CD14-positive monocyte (primary cell): ENCODE measurements at regions not wholly inside any gene's neighbourhood (a gene's known extent, or its start where the extent isn't known, plus 50 kb on each side); places are given as distances from the start of the nearest gene placed in this dataset.

Experiments
- DNase-seq, 3 donors: peaks; one replicate each; pipeline ENCODE4 v3.0.0-alpha.2; 2011 to 2022
- H2AFZ ChIP-seq: 2 replicates; pipeline ENCODE4 v1.6.0; 2012; ENCODE audit warnings: mild to moderate bottlenecking, low read depth, low read length, inconsistent platforms; ENCODE audit not compliant: insufficient read depth, poor library complexity, severe bottlenecking
- H3K27ac ChIP-seq, 2 donors: 1 replicate in 1 of 2; 2 replicates in 1 of 2; pipeline ENCODE4 v1.5.1; 2012 to 2013; ENCODE audit warnings: low read length in 2 of 2, control low read depth in 1 of 2, inconsistent platforms in 1 of 2, low read depth in 1 of 2, mild to moderate bottlenecking in 1 of 2
- H3K27me3 ChIP-seq, 2 donors: one replicate each; pipeline versions ENCODE4 v1.6.0 to v1.6.1; 2011 to 2013; ENCODE audit warnings: low read length in 2 of 2; ENCODE audit not compliant: control insufficient read depth in 2 of 2, insufficient read depth in 2 of 2
- H3K36me3 ChIP-seq, 2 donors: replicated peaks in 1 of 2; 1 replicate in 1 of 2; 2 replicates in 1 of 2; pipeline versions ENCODE4 v1.5.1 to v1.6.1; 2012 to 2013; ENCODE audit warnings: low read length in 2 of 2, control low read depth in 1 of 2, inconsistent platforms in 1 of 2, mild to moderate bottlenecking in 1 of 2; ENCODE audit not compliant: insufficient read depth in 2 of 2, control insufficient read depth in 1 of 2
- H3K4me1 ChIP-seq, 2 donors: 1 replicate in 1 of 2; 2 replicates in 1 of 2; pipeline versions ENCODE4 v1.5.1 to v1.6.1; 2012 to 2013; ENCODE audit warnings: low read length in 2 of 2, control low read depth in 1 of 2, inconsistent platforms in 1 of 2, mild to moderate bottlenecking in 1 of 2, moderate library complexity in 1 of 2; ENCODE audit not compliant: insufficient read depth in 2 of 2, control insufficient read depth in 1 of 2
- H3K4me2 ChIP-seq: replicated peaks from 2 replicates; pipeline ENCODE3; 2012; ENCODE audit warnings: low read length, moderate library complexity, mild to moderate bottlenecking; ENCODE audit not compliant: poor library complexity, severe bottlenecking; ENCODE audit errors: extremely low read depth
- H3K4me3 ChIP-seq, 3 experiments: fragments of 200-600 bp in 1 of 3; sonication (generic) in 1 of 3; replicated peaks in 1 of 3; 1 replicate in 2 of 3; 2 replicates in 1 of 3; pipeline ENCODE4 v1.5.1; 2011 to 2013; ENCODE audit warnings: low read length in 3 of 3, mild to moderate bottlenecking in 3 of 3, control low read depth in 2 of 3, low read depth in 2 of 3, inconsistent platforms in 1 of 3, moderate library complexity in 1 of 3
- H3K79me2 ChIP-seq: 2 replicates; pipeline ENCODE4 v1.6.0; 2012; ENCODE audit warnings: mild to moderate bottlenecking, control low read depth, inconsistent platforms, low read length, moderate library complexity; ENCODE audit not compliant: insufficient read depth
- H3K9ac ChIP-seq: 2 replicates; pipeline ENCODE4 v1.6.0; 2017; ENCODE audit warnings: low read length, mild to moderate bottlenecking; ENCODE audit not compliant: insufficient read depth, poor library complexity, severe bottlenecking
- H3K9me3 ChIP-seq, 2 donors: replicated peaks in 1 of 2; 1 replicate in 1 of 2; 2 replicates in 1 of 2; pipeline versions ENCODE4 v1.5.1 to v1.6.1; 2012 to 2013; ENCODE audit warnings: low read length in 2 of 2, control low read depth in 1 of 2; ENCODE audit not compliant: control insufficient read depth in 1 of 2, insufficient read depth in 1 of 2
- H4K20me1 ChIP-seq: 2 replicates; pipeline ENCODE4 v1.6.0; 2012; ENCODE audit warnings: mild to moderate bottlenecking, low read length, control low read depth, moderate library complexity; ENCODE audit not compliant: insufficient read depth
- H3K27ac Mint-ChIP-seq, 7 donors: one replicate each; pipeline ENCODE4 v1.8.0; 2020; ENCODE audit warnings: mild to moderate bottlenecking in 7 of 7, mixed read lengths in 7 of 7, moderate library complexity in 6 of 7, inconsistent platforms in 2 of 7
- H3K27me3 Mint-ChIP-seq, 3 donors: one replicate each; pipeline ENCODE4 v1.8.0; 2021 to 2022; ENCODE audit warnings: low read depth in 3 of 3, mild to moderate bottlenecking in 3 of 3, mixed read lengths in 3 of 3, moderate library complexity in 3 of 3, inconsistent platforms in 1 of 3
- H3K36me3 Mint-ChIP-seq, 2 donors: one replicate each; pipeline ENCODE4 v1.8.0; 2020; ENCODE audit warnings: mixed read lengths in 2 of 2, inconsistent platforms in 1 of 2, mild to moderate bottlenecking in 1 of 2
- H3K4me1 Mint-ChIP-seq: one replicate; pipeline ENCODE4 v1.8.0; 2020; ENCODE audit warnings: mild to moderate bottlenecking, mixed read lengths
- H3K4me3 Mint-ChIP-seq, 2 donors: one replicate each; pipeline ENCODE4 v1.8.0; 2020; ENCODE audit warnings: mild to moderate bottlenecking in 2 of 2, mixed read lengths in 2 of 2, moderate library complexity in 1 of 2
- H3K9me3 Mint-ChIP-seq, 7 donors: one replicate each; pipeline ENCODE4 v1.8.0; 2020 to 2022; ENCODE audit warnings: mixed read lengths in 7 of 7, mild to moderate bottlenecking in 6 of 7, moderate library complexity in 6 of 7, inconsistent platforms in 2 of 7
- CTCF ChIP-seq: fragments of 200-600 bp; IDR thresholded peaks from one replicate; pipeline ENCODE4 v1.8.0; 2022; ENCODE audit warnings: antibody characterized with exemption, mild to moderate bottlenecking
- WGBS: methylation state at CpG from one replicate; pipeline ENCODE4 v1.1.5; 2013; ENCODE audit warnings: missing lambda C conversion rate; ENCODE audit not compliant: insufficient coverage; 5-methylcytosine and 5-hydroxymethylcytosine counted together
- intact Hi-C, 2 donors: fragments of 100-400 bp; cut with micrococcal nuclease; formaldehyde crosslinking; loops; one replicate each; pipeline versions ENCODE4 v1.15.0 to v1.15.1; 2023

GRCh38 chr5:72721844-72722243, 94.6 kb upstream of the TNPO1 start:
- intact Hi-C loops, result no loop called here
- Histone ChIP-seq H3K4me2 (no peak overlapping the region), H4K20me1 (no peaks in the 10 kb centered on the region), H3K9me3 (no peaks in the 10 kb centered on the region), H3K27ac (no peak overlapping the region), H3K4me3 (no peak overlapping the region), H3K9ac (no peak overlapping the region), H3K36me3 (no peaks in the 10 kb centered on the region), H3K27me3 (no peaks in the 10 kb centered on the region), H3K4me1 (no peaks in the 10 kb centered on the region), H2AFZ (no peak overlapping the region), H3K79me2 (no peaks in the 10 kb centered on the region)
- H3K27ac Mint-ChIP-seq, result no peak overlapping the region
- no peak overlapping the region for H3K4me3 Mint-ChIP-seq
- H3K9me3 Mint-ChIP-seq, result peaks cover 0 to 11% (median 5%) of the 10 kb centered on the region in 7 donors
- no peak for DNase-seq
- no peaks in the 10 kb centered on the region for H3K4me1 Mint-ChIP-seq
- TF ChIP-seq CTCF, result no peak
- H3K36me3 Mint-ChIP-seq, result no peaks in the 10 kb centered on the region
- no CpG with 5 or more reads among the region's 2 CpGs for WGBS
- peaks cover 0 to 9% (median 2%) of the 10 kb centered on the region in 3 donors for H3K27me3 Mint-ChIP-seq

- Mint-ChIP-seq H3K36me3 (no peaks in the 10 kb centered on the region), H3K27ac (no peak overlapping the region), H3K4me3 (no peak overlapping the region), H3K27me3 (peaks cover 0 to 4% (median 2%) of the 10 kb centered on the region in 3 donors), H3K4me1 (no peaks in the 10 kb centered on the region), H3K9me3 (peaks cover 0 to 4% (median 2%) of the 10 kb centered on the region in 7 donors)
- Histone ChIP-seq H3K27me3 (no peaks in the 10 kb centered on the region), H3K36me3 (no peaks in the 10 kb centered on the region), H3K4me1 (no peaks in the 10 kb centered on the region), H2AFZ (no peak overlapping the region), H3K4me2 (no peak overlapping the region), H3K9me3 (no peaks in the 10 kb centered on the region), H3K4me3 (no peak overlapping the region), H4K20me1 (no peaks in the 10 kb centered on the region), H3K9ac (no peak overlapping the region), H3K79me2 (no peaks in the 10 kb centered on the region), H3K27ac (no peak overlapping the region)
- no peak for TF ChIP-seq CTCF
- WGBS, result 40% methylated on average over 1 of the region's 4 CpGs
- DNase-seq, result no peak
- intact Hi-C loops, result no loop called here
Measured at GRCh38 chr5:72720205-72720604, 96.3 kb upstream of the TNPO1 start.
